Adrenal gland (tissue), 5 donors: ENCODE measurements at regions not wholly inside any gene's neighbourhood (a gene's known extent, or its start where the extent isn't known, plus 50 kb on each side); places are given as distances from the start of the nearest gene placed in this dataset.

Source experiments
- CTCF ChIP-seq, 6 experiments: fragments of 450-650 bp in 4 of 6; fragments of 200-600 bp in 2 of 6; sonication (generic) in 1 of 6; IDR thresholded peaks; 1 replicate in 5 of 6; 2 replicates in 1 of 6; pipeline versions ENCODE4 v1.5.1 to v1.8.0; 2016 to 2021; ENCODE audit warnings: antibody characterized with exemption in 6 of 6, mild to moderate bottlenecking in 2 of 6, moderate library complexity in 1 of 6
- POLR2A ChIP-seq, 2 donors: fragments of 450-650 bp; IDR thresholded peaks; one replicate each; pipeline ENCODE4 v1.6.1; 2017; ENCODE audit warnings: antibody characterized with exemption in 2 of 2, mild to moderate bottlenecking in 2 of 2, moderate library complexity in 1 of 2
- donor health status: DM: no; HTN: no; CAD: no.

- TF ChIP-seq POLR2A (IDR thresholded peaks at IDR 0.05) (no peak), CTCF (IDR thresholded peaks at IDR 0.05) (no peak)
These were observed 91.7 kb upstream of the HIVEP3 start for GRCh38 chr1:42010381-42010780.
